ENCODE measurements at regions not wholly inside any gene's neighbourhood (a gene's known extent, or its start where the extent isn't known, plus 50 kb on each side); places are given as distances from the start of the nearest gene placed in this dataset.

- TF ChIP-seq, protein P1, sequence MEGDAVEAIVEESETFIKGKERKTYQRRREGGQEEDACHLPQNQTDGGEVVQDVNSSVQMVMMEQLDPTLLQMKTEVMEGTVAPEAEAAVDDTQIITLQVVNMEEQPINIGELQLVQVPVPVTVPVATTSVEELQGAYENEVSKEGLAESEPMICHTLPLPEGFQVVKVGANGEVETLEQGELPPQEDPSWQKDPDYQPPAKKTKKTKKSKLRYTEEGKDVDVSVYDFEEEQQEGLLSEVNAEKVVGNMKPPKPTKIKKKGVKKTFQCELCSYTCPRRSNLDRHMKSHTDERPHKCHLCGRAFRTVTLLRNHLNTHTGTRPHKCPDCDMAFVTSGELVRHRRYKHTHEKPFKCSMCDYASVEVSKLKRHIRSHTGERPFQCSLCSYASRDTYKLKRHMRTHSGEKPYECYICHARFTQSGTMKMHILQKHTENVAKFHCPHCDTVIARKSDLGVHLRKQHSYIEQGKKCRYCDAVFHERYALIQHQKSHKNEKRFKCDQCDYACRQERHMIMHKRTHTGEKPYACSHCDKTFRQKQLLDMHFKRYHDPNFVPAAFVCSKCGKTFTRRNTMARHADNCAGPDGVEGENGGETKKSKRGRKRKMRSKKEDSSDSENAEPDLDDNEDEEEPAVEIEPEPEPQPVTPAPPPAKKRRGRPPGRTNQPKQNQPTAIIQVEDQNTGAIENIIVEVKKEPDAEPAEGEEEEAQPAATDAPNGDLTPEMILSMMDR (IDR thresholded peaks at IDR 0.05): no peak
- TF ChIP-seq USF1 (IDR thresholded peaks at IDR 0.05; ENCODE audit: borderline replicate concordance, low read depth) (no peak), FOXJ3 (CRISPR knock-in tag; IDR thresholded peaks at IDR 0.05) (no peak), RCOR1 (IDR thresholded peaks at IDR 0.05; ENCODE audit: low read length) (no peak), SIN3A (IDR thresholded peaks at IDR 0.05; ENCODE audit: borderline replicate concordance, low read depth, low read length) (no peak), EZH2phosphoT487 (IDR thresholded peaks at IDR 0.05; ENCODE audit: borderline replicate concordance, low read depth) (no peak), SMC3 (IDR thresholded peaks at IDR 0.05; ENCODE audit: low read depth, low read length) (no peak)
- TF ChIP-seq, protein P2, sequence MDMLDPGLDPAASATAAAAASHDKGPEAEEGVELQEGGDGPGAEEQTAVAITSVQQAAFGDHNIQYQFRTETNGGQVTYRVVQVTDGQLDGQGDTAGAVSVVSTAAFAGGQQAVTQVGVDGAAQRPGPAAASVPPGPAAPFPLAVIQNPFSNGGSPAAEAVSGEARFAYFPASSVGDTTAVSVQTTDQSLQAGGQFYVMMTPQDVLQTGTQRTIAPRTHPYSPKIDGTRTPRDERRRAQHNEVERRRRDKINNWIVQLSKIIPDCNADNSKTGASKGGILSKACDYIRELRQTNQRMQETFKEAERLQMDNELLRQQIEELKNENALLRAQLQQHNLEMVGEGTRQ (IDR thresholded peaks at IDR 0.05; ENCODE audit: borderline replicate concordance, low read depth, low read length): no peak
Measured at GRCh38 chr20:60400567-60400966, 442.3 kb downstream of the CDH26 start.

All from SK-N-SH (cell line).